OCI-LY3 (cell line): ENCODE measurements at regions not wholly inside any gene's neighbourhood (a gene's known extent, or its start where the extent isn't known, plus 50 kb on each side); places are given as distances from the start of the nearest gene placed in this dataset.

Source experiments
- H2AFZ ChIP-seq: fragments of 200-600, 300-600 bp; shearing (Covaris generic); 2 replicates; pipeline ENCODE4 v1.6.0; 2014; ENCODE audit warnings: antibody characterized with exemption, low read depth, low read length
- H3K27ac ChIP-seq: fragments of 200-600, 300-600 bp; sonication (generic); 2 replicates; pipeline ENCODE4 v1.5.1; 2014; ENCODE audit warnings: mild to moderate bottlenecking, low read length, moderate library complexity, mixed read lengths
- H3K27me3 ChIP-seq: fragments of 200-600, 300-600 bp; sonication (generic); 2 replicates; pipeline ENCODE4 v1.6.1; 2014; ENCODE audit warnings: low read depth, low read length, mixed read lengths
- H3K36me3 ChIP-seq: fragments of 200-600, 300-600 bp; sonication (generic); replicated peaks from 2 replicates; pipeline ENCODE3; 2014; ENCODE audit warnings: low read depth, low read length, mixed read lengths
- H3K4me1 ChIP-seq: fragments of 300-600, 200-600 bp; sonication (generic); 2 replicates; pipeline ENCODE4 v1.6.1; 2014; ENCODE audit warnings: low read length, mixed read lengths
- H3K4me2 ChIP-seq: fragments of 200-600, 300-600 bp; sonication (generic); 2 replicates; pipeline ENCODE4 v1.6.1; 2014; ENCODE audit warnings: low read length, mixed read lengths
- H3K4me3 ChIP-seq: fragments of 300-600, 200-600 bp; sonication (generic); 2 replicates; pipeline ENCODE4 v1.5.1; 2014; ENCODE audit warnings: antibody characterized with exemption, mild to moderate bottlenecking, low read length, moderate library complexity
- H3K79me2 ChIP-seq: fragments of 300-600, 200-600 bp; shearing (Covaris generic); 2 replicates; pipeline ENCODE4 v1.6.1; 2014; ENCODE audit warnings: mild to moderate bottlenecking, low read length, mixed read lengths
- H3K9ac ChIP-seq: fragments of 300-600, 200-600 bp; shearing (Covaris generic); 2 replicates; pipeline ENCODE4 v1.6.0; 2014; ENCODE audit warnings: mild to moderate bottlenecking, low read length, moderate library complexity
- H3K9me3 ChIP-seq: fragments of 200-600, 300-600 bp; shearing (Covaris generic); 2 replicates; pipeline ENCODE4 v1.6.1; 2014; ENCODE audit warnings: low read length, mixed read lengths; ENCODE audit not compliant: insufficient read depth
- H4K20me1 ChIP-seq: fragments of 200-600, 300-600 bp; sonication (generic); 2 replicates; pipeline ENCODE4 v1.6.1; 2016; ENCODE audit warnings: low read length, mixed read lengths; ENCODE audit not compliant: insufficient read depth
- EZH2phosphoT487 ChIP-seq: fragments of 200-600 bp; shearing (Covaris generic); IDR thresholded peaks from 2 replicates; pipeline ENCODE4 v1.6.1; 2018; ENCODE audit warnings: antibody characterized with exemption, mixed run types, low read depth
- TF ChIP-seq, protein P1 (sequence below): fragments of 200-600, 300-600 bp; sonication (generic); IDR thresholded peaks from 2 replicates; pipeline ENCODE4 v1.5.1; 2014; ENCODE audit warnings: antibody characterized with exemption, low read length, low read depth

DNA sequence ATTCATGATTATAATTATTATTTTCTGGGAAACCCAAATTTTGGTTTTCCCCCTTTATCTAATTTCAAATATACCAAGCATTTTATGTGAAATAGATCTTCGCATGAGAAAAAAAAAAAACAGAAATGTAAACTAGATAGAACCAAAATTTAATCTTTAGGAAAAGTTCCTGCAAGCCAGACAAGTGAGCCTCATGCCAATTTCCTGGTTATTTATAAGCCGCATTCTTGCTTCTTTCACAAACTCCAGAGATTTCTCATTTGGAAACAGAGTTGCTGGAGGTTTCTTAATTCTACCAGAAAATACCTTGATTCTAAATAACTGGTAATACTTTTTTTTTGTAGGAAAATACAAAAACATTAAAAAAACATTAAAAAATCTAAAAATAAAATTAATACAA is 690.4 kb upstream of the IGFBP3 start:
- no peaks in the 10 kb centered on the region for H3K27me3 ChIP-seq
- H3K4me3 ChIP-seq = no peak overlapping the region
- H2AFZ ChIP-seq = no peak overlapping the region
- no peak for TF ChIP-seq EZH2phosphoT487
- TF ChIP-seq, protein P1, sequence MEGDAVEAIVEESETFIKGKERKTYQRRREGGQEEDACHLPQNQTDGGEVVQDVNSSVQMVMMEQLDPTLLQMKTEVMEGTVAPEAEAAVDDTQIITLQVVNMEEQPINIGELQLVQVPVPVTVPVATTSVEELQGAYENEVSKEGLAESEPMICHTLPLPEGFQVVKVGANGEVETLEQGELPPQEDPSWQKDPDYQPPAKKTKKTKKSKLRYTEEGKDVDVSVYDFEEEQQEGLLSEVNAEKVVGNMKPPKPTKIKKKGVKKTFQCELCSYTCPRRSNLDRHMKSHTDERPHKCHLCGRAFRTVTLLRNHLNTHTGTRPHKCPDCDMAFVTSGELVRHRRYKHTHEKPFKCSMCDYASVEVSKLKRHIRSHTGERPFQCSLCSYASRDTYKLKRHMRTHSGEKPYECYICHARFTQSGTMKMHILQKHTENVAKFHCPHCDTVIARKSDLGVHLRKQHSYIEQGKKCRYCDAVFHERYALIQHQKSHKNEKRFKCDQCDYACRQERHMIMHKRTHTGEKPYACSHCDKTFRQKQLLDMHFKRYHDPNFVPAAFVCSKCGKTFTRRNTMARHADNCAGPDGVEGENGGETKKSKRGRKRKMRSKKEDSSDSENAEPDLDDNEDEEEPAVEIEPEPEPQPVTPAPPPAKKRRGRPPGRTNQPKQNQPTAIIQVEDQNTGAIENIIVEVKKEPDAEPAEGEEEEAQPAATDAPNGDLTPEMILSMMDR = no peak
- H3K36me3 ChIP-seq = no peaks in the 10 kb centered on the region
- H4K20me1 ChIP-seq = no peaks in the 10 kb centered on the region
- H3K9ac ChIP-seq = no peak overlapping the region
- H3K4me2 ChIP-seq = no peak overlapping the region
- no peaks in the 10 kb centered on the region for H3K79me2 ChIP-seq
- no peak overlapping the region for H3K27ac ChIP-seq
- H3K4me1 ChIP-seq = peaks cover 4% of the 10 kb centered on the region; the same call in 1 of the 2 replicates
- no peaks in the 10 kb centered on the region for H3K9me3 ChIP-seq

GRCh38 chr7:46610746-46611145 is 689.7 kb upstream of the IGFBP3 start:
- H3K9me3 ChIP-seq = no peaks in the 10 kb centered on the region
- no peaks in the 10 kb centered on the region for H4K20me1 ChIP-seq
- H3K27ac ChIP-seq = no peak overlapping the region
- H3K79me2 ChIP-seq = no peaks in the 10 kb centered on the region
- no peak overlapping the region for H3K4me2 ChIP-seq
- H3K4me1 ChIP-seq = peaks cover 4% of the 10 kb centered on the region; the same call in 1 of the 2 replicates
- H3K4me3 ChIP-seq = no peak overlapping the region
- H3K36me3 ChIP-seq = no peaks in the 10 kb centered on the region
- no peak overlapping the region for H3K9ac ChIP-seq
- H3K27me3 ChIP-seq = no peaks in the 10 kb centered on the region
- no peak overlapping the region for H2AFZ ChIP-seq
- TF ChIP-seq, protein P1 = no peak
- no peak for TF ChIP-seq EZH2phosphoT487

DNA sequence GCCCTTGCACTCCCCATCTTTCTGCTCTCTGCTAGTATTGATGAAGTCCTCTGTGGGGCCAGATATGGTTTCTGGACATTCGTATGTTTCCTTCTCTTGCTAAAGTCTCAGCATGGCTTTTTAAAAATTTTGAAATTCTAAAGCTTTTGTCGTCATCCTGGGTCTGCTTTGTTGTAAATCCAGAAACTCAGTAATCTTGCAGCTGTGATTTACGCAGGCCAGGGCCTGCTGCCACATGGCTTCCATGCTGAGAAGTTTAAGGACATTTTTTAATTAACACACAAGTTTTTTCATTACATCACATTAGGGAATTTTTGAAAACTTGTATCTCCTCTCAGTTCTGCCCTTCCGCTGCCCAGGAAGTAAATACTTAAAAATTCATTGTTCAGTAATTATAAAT is 686.1 kb upstream of the IGFBP3 start:
- Histone ChIP-seq H3K27ac (no peak overlapping the region), H3K9me3 (no peaks in the 10 kb centered on the region), H3K4me2 (no peak overlapping the region), H4K20me1 (no peaks in the 10 kb centered on the region), H3K36me3 (no peaks in the 10 kb centered on the region), H3K27me3 (no peaks in the 10 kb centered on the region), H3K79me2 (no peaks in the 10 kb centered on the region), H3K4me3 (no peak overlapping the region), H3K4me1 (no peaks in the 10 kb centered on the region), H2AFZ (no peak overlapping the region), H3K9ac (no peak overlapping the region)
- no peak for TF ChIP-seq EZH2phosphoT487
- TF ChIP-seq, protein P1 = no peak

DNA sequence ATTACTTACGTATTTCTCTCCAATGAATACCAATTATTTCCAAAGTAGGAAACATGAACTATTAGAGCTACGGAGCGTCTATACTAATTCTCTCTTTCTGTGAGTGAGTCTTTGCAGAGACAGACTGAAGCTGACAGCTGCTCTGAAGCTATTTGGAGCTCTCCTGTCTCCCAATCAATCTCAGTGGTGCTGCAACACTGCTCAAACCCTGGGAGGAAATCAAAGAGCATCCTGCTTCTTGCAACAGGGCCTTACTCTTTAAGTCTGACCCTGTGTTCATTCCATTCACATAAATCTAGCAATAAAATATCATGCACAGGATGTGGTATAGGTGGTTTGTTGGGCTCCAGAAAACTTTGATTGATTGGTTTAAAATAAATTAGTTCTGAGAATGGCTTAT is 685.7 kb upstream of the IGFBP3 start:
- H3K9me3 ChIP-seq = no peaks in the 10 kb centered on the region
- no peak overlapping the region for H3K4me3 ChIP-seq
- no peak overlapping the region for H3K4me2 ChIP-seq
- H3K9ac ChIP-seq = no peak overlapping the region
- H3K36me3 ChIP-seq = no peaks in the 10 kb centered on the region
- H4K20me1 ChIP-seq = no peaks in the 10 kb centered on the region
- TF ChIP-seq, protein P1 = no peak
- TF ChIP-seq EZH2phosphoT487 = no peak
- no peaks in the 10 kb centered on the region for H3K4me1 ChIP-seq
- no peak overlapping the region for H2AFZ ChIP-seq
- H3K79me2 ChIP-seq = no peaks in the 10 kb centered on the region
- no peaks in the 10 kb centered on the region for H3K27me3 ChIP-seq
- H3K27ac ChIP-seq = no peak overlapping the region
